Aorta (tissue), 5 donors: ENCODE measurements at regions not wholly inside any gene's neighbourhood (a gene's known extent, or its start where the extent isn't known, plus 50 kb on each side); places are given as distances from the start of the nearest gene placed in this dataset.

ENCODE experiments used
- ATAC-seq: fragments of 200-7000 bp; cut with Tn5 transposase; one replicate; pipeline ENCODE4 v1.9.1; 2022; ENCODE audit warnings: moderate library complexity; ENCODE audit not compliant: low FRiP score
- DNase-seq, 2 donors: peaks; one replicate each; pipeline ENCODE4 v3.0.0-alpha.2; 2020
- H3K27ac ChIP-seq, 2 donors: one replicate each; pipeline ENCODE4 v1.5.1; 2013; ENCODE audit warnings: low read length in 2 of 2, mild to moderate bottlenecking in 2 of 2, moderate library complexity in 2 of 2, control low read depth in 1 of 2, inconsistent platforms in 1 of 2, low read depth in 1 of 2
- H3K27me3 ChIP-seq, 2 donors: one replicate each; pipeline ENCODE4 v1.6.1; 2013; ENCODE audit warnings: control low read depth in 1 of 2, low read length in 1 of 2, mild to moderate bottlenecking in 1 of 2, moderate library complexity in 1 of 2; ENCODE audit not compliant: insufficient read depth in 2 of 2, control insufficient read depth in 1 of 2
- H3K36me3 ChIP-seq, 2 donors: one replicate each; pipeline ENCODE4 v1.6.1; 2013; ENCODE audit warnings: control low read depth in 1 of 2, low read length in 1 of 2, mild to moderate bottlenecking in 1 of 2; ENCODE audit not compliant: insufficient read depth in 2 of 2, control insufficient read depth in 1 of 2
- H3K4me1 ChIP-seq, 2 donors: one replicate each; pipeline ENCODE4 v1.6.1; 2013; ENCODE audit warnings: low read length in 2 of 2, control low read depth in 1 of 2, mild to moderate bottlenecking in 1 of 2, moderate library complexity in 1 of 2; ENCODE audit not compliant: insufficient read depth in 2 of 2, control insufficient read depth in 1 of 2
- H3K4me3 ChIP-seq, 2 donors: one replicate each; pipeline ENCODE4 v1.5.1; 2013; ENCODE audit warnings: low read length in 2 of 2, control low read depth in 1 of 2, mild to moderate bottlenecking in 1 of 2
- H3K9me3 ChIP-seq: one replicate; pipeline ENCODE4 v1.6.1; 2013; ENCODE audit warnings: mild to moderate bottlenecking, low read length; ENCODE audit not compliant: control insufficient read depth
- WGBS, 2 donors: extraction: QIAGEN DNeasy Blood & Tissue Kit; methylation state at CpG; one replicate each; pipeline ENCODE4 v1.1.7; 2013; 5-methylcytosine and 5-hydroxymethylcytosine counted together
- intact Hi-C, 2 donors: fragments of 100-400 bp; cut with DNase I; formaldehyde crosslinking; loops; one replicate each; pipeline versions ENCODE4 v1.14.2 to v1.15.0; 2022
- donor health status: healthy with polysubstance abuse.
- donor health status: Bipolar disorder and iron deficiency.
- donor health status: DM: no; HTN: no; CAD: no.
- donor health status: DM: no; HTN: no; CAD: no.
- donor health status: DM: yes; HTN: yes; CAD: no.

- Histone ChIP-seq H3K36me3 (no peaks in the 10 kb centered on the region), H3K9me3 (no peaks in the 10 kb centered on the region), H3K27me3 (no peaks in the 10 kb centered on the region), H3K4me3 (no peak overlapping the region), H3K4me1 (no peaks in the 10 kb centered on the region), H3K27ac (no peak overlapping the region)
- DNase-seq = no peak
- WGBS, 2 donors = 67 to 68% methylated on average over 1 of the region's 1 CpG
- intact Hi-C loops = no loop called here
- ATAC-seq = no peak
Observed at GRCh38 chr12:14190694-14191093, 174.8 kb upstream of the ATF7IP start.

GRCh38 chr12:14191612-14192011 is 173.9 kb upstream of the ATF7IP start:
- Histone ChIP-seq H3K27me3 (no peaks in the 10 kb centered on the region), H3K36me3 (no peaks in the 10 kb centered on the region), H3K4me3 (no peak overlapping the region), H3K4me1 (no peaks in the 10 kb centered on the region), H3K27ac (no peak overlapping the region), H3K9me3 (no peaks in the 10 kb centered on the region)
- no peak for ATAC-seq
- DNase-seq = no peak
- 86 to 88% methylated on average over 4 of the region's 4 CpGs for WGBS, 2 donors
- intact Hi-C loops = no loop called here

- no peaks in the 10 kb centered on the region for H3K27me3 ChIP-seq
- intact Hi-C loops = no loop called here
- no peaks in the 10 kb centered on the region for H3K4me1 ChIP-seq
- 51 to 57% methylated on average over 10 of the region's 10 CpGs for WGBS, 2 donors
- ATAC-seq (no peak), DNase-seq (no peak)
- no peak overlapping the region for H3K27ac ChIP-seq
- H3K9me3 ChIP-seq = no peaks in the 10 kb centered on the region
- no peak overlapping the region for H3K4me3 ChIP-seq
- no peaks in the 10 kb centered on the region for H3K36me3 ChIP-seq
Observed at GRCh38 chr12:14193639-14194038, 171.8 kb upstream of the ATF7IP start.

GRCh38 chr12:14194572-14194971 is 170.9 kb upstream of the ATF7IP start:
- Histone ChIP-seq H3K27ac (no peak overlapping the region), H3K4me1 (no peaks in the 10 kb centered on the region), H3K36me3 (no peaks in the 10 kb centered on the region), H3K27me3 (no peaks in the 10 kb centered on the region), H3K9me3 (no peaks in the 10 kb centered on the region), H3K4me3 (no peak overlapping the region)
- WGBS, 2 donors = 79 to 80% methylated on average over 11 of the region's 11 CpGs
- intact Hi-C loops = no loop called here
- ATAC-seq (no peak), DNase-seq (no peak)

GRCh38 chr12:14199455-14200198 is 165.9 kb upstream of the ATF7IP start:
- Histone ChIP-seq H3K4me3 (no peak overlapping the region), H3K27me3 (no peaks in the 10 kb centered on the region), H3K36me3 (no peaks in the 10 kb centered on the region), H3K27ac (no peak overlapping the region), H3K4me1 (no peaks in the 10 kb centered on the region), H3K9me3 (no peaks in the 10 kb centered on the region)
- ATAC-seq (no peak), DNase-seq (no peak)
- intact Hi-C loops = no loop called here
- 73 to 77% methylated on average over 4 of the region's 4 CpGs for WGBS, 2 donors

- ATAC-seq = no peak
- no peaks in the 10 kb centered on the region for H3K27me3 ChIP-seq
- no peak overlapping the region for H3K27ac ChIP-seq
- H3K36me3 ChIP-seq = no peaks in the 10 kb centered on the region
- no peak for DNase-seq
- H3K4me3 ChIP-seq = no peak overlapping the region
- WGBS, 2 donors = 88 to 94% methylated on average over 2 of the region's 2 CpGs
- intact Hi-C loops = no loop called here
- no peaks in the 10 kb centered on the region for H3K9me3 ChIP-seq
- no peaks in the 10 kb centered on the region for H3K4me1 ChIP-seq
Observed at GRCh38 chr12:14200598-14200997, 164.9 kb upstream of the ATF7IP start.

- H3K4me3 ChIP-seq = no peak overlapping the region
- no peaks in the 10 kb centered on the region for H3K36me3 ChIP-seq
- no peaks in the 10 kb centered on the region for H3K9me3 ChIP-seq
- no peaks in the 10 kb centered on the region for H3K27me3 ChIP-seq
- WGBS, 2 donors = 80 to 91% methylated on average over 1 of the region's 1 CpG
- no peak overlapping the region for H3K27ac ChIP-seq
- intact Hi-C loops = no loop called here
- DNase-seq = no peak
- H3K4me1 ChIP-seq = no peaks in the 10 kb centered on the region
- no peak for ATAC-seq
Observed at GRCh38 chr12:14201291-14201690, 164.2 kb upstream of the ATF7IP start.

- no peak overlapping the region for H3K4me3 ChIP-seq
- WGBS, 2 donors = 77 to 79% methylated on average over 4 of the region's 4 CpGs
- no peak for ATAC-seq
Observed at GRCh38 chr12:14207905-14208551, 157.5 kb upstream of the ATF7IP start.

GRCh38 chr12:14211947-14212387 is 153.5 kb upstream of the ATF7IP start:
- H3K36me3 ChIP-seq = no peaks in the 10 kb centered on the region
- no peaks in the 10 kb centered on the region for H3K4me1 ChIP-seq
- no peaks in the 10 kb centered on the region for H3K9me3 ChIP-seq
- DNase-seq (no peak), ATAC-seq (no peak)
- H3K4me3 ChIP-seq = no peak overlapping the region
- intact Hi-C loops = no loop called here
- H3K27ac ChIP-seq = no peak overlapping the region
- H3K27me3 ChIP-seq = no peaks in the 10 kb centered on the region
- 72 to 74% methylated on average over 3 of the region's 3 CpGs for WGBS, 2 donors

More at GRCh38 chr12:14207905-14208551, 157.5 kb upstream of the ATF7IP start:
- H3K9me3 ChIP-seq = no peaks in the 10 kb centered on the region
- intact Hi-C loops = no loop called here
- DNase-seq = no peak
- H3K36me3 ChIP-seq = no peaks in the 10 kb centered on the region
- no peaks in the 10 kb centered on the region for H3K27me3 ChIP-seq
- no peaks in the 10 kb centered on the region for H3K4me1 ChIP-seq
- no peak overlapping the region for H3K27ac ChIP-seq
